IMR-90 (cell line): ENCODE measurements at regions not wholly inside any gene's neighbourhood (a gene's known extent, or its start where the extent isn't known, plus 50 kb on each side); places are given as distances from the start of the nearest gene placed in this dataset.

Experiments used
- ATAC-seq: fragments of 200-7000 bp; cut with Tn5 transposase; 2 replicates; pipeline ENCODE4 v1.9.1; 2020; ENCODE audit warnings: low read depth, mild to moderate bottlenecking, moderate library complexity
- BruUV-seq: library from RNA; stranded (reverse); fragments of 400-500 nt; replicated peaks from 2 replicates; lab custom pipeline; 2021; lab: Mats Ljungman, UMichigan
- CTCF ChIA-PET: fragments of 300-600 bp; formaldehyde crosslinking; extraction: SDS; loops from one replicate; lab custom pipeline; 2021; ENCODE audit warnings: antibody characterized with exemption; lab: Yijun Ruan, JAX
- POLR2A ChIA-PET: fragments of 300-600 bp; sonication (Branson Sonifier 250); formaldehyde crosslinking; loops from one replicate; lab custom pipeline; 2022; ENCODE audit warnings: antibody characterized with exemption; ENCODE audit not compliant: unreplicated experiment; lab: Charles Lee
- DNase-seq: peaks from one replicate; pipeline ENCODE4 v3.0.0; 2013
- H2AFZ ChIP-seq: replicated peaks from 2 replicates; pipeline ENCODE3; 2013; ENCODE audit warnings: low read length, mild to moderate bottlenecking; ENCODE audit not compliant: poor library complexity
- H2AK5ac ChIP-seq: 2 replicates; pipeline ENCODE4 v1.6.1; 2013; ENCODE audit warnings: low read depth, low read length, inconsistent platforms
- H2AK9ac ChIP-seq: replicated peaks from 2 replicates; pipeline ENCODE3; 2013; ENCODE audit warnings: mild to moderate bottlenecking, low read depth, low read length, moderate library complexity; ENCODE audit not compliant: poor library complexity
- H2BK120ac ChIP-seq: 2 replicates; pipeline ENCODE4 v1.6.1; 2013; ENCODE audit warnings: low read depth, low read length, inconsistent platforms
- H2BK15ac ChIP-seq: 3 replicates; pipeline ENCODE4 v1.6.1; 2013; ENCODE audit warnings: low read depth, low read length, inconsistent platforms
- H2BK20ac ChIP-seq: 2 replicates; pipeline ENCODE4 v1.6.1; 2013; ENCODE audit warnings: low read depth, mild to moderate bottlenecking, inconsistent platforms, low read length, moderate library complexity
- H2BK5ac ChIP-seq: 2 replicates; pipeline ENCODE4 v1.6.1; 2013; ENCODE audit warnings: mild to moderate bottlenecking, low read depth, low read length, inconsistent platforms; ENCODE audit not compliant: poor library complexity, severe bottlenecking
- H3K14ac ChIP-seq: replicated peaks from 2 replicates; pipeline ENCODE4 v1.6.1; 2013; ENCODE audit warnings: low read depth, low read length, inconsistent platforms
- H3K18ac ChIP-seq: 2 replicates; pipeline ENCODE4 v1.6.1; 2013; ENCODE audit warnings: low read depth, low read length, control low read depth
- H3K23ac ChIP-seq: 2 replicates; pipeline ENCODE4 v1.6.1; 2013; ENCODE audit warnings: low read depth, low read length, inconsistent platforms
- H3K27ac ChIP-seq: 2 replicates; pipeline ENCODE4 v1.5.1; 2013; ENCODE audit warnings: mild to moderate bottlenecking, control low read depth, low read length; ENCODE audit not compliant: insufficient read depth
- H3K27me3 ChIP-seq: 2 replicates; pipeline ENCODE4 v1.6.1; 2013; ENCODE audit warnings: low read length; ENCODE audit not compliant: control insufficient read depth, insufficient read depth
- H3K36me3 ChIP-seq: 2 replicates; pipeline ENCODE4 v1.6.1; 2013; ENCODE audit warnings: low read length, mixed read lengths; ENCODE audit not compliant: control insufficient read depth, insufficient read depth
- H3K4ac ChIP-seq: 2 replicates; pipeline ENCODE4 v1.6.1; 2013; ENCODE audit warnings: low read depth, low read length, inconsistent platforms
- H3K4me1 ChIP-seq: 2 replicates; pipeline ENCODE4 v1.6.1; 2013; ENCODE audit warnings: low read length, mixed read lengths; ENCODE audit not compliant: control insufficient read depth, insufficient read depth
- H3K4me2 ChIP-seq: 2 replicates; pipeline ENCODE4 v1.6.1; 2013; ENCODE audit warnings: low read depth, mild to moderate bottlenecking, control low read depth, low read length, moderate library complexity
- H3K4me3 ChIP-seq: 2 replicates; pipeline ENCODE4 v1.5.1; 2013; ENCODE audit warnings: low read depth, mild to moderate bottlenecking, control low read depth, low read length, moderate library complexity; ENCODE audit not compliant: insufficient read depth
- H3K56ac ChIP-seq: 2 replicates; pipeline ENCODE4 v1.6.1; 2013; ENCODE audit warnings: low read length, inconsistent platforms; ENCODE audit not compliant: insufficient read depth; ENCODE audit errors: extremely low read depth
- H3K79me1 ChIP-seq, 2 experiments: 2 replicates each; pipeline ENCODE4 v1.6.1; 2013; ENCODE audit warnings: low read length in 2 of 2, inconsistent platforms in 1 of 2, low read depth in 1 of 2
- H3K9ac ChIP-seq: 2 replicates; pipeline ENCODE4 v1.6.1; 2013; ENCODE audit warnings: low read depth, low read length, control low read depth
- H3K9me1 ChIP-seq: 2 replicates; pipeline ENCODE4 v1.6.1; 2013; ENCODE audit warnings: low read length, inconsistent platforms; ENCODE audit not compliant: insufficient read depth
- H3K9me3 ChIP-seq: 2 replicates; pipeline ENCODE4 v1.6.1; 2013; ENCODE audit warnings: low read length; ENCODE audit not compliant: control insufficient read depth, insufficient read depth
- H4K20me1 ChIP-seq: 2 replicates; pipeline ENCODE4 v1.6.1; 2013; ENCODE audit warnings: low read length, inconsistent platforms; ENCODE audit not compliant: insufficient read depth
- H4K5ac ChIP-seq: 2 replicates; pipeline ENCODE4 v1.6.1; 2013; ENCODE audit warnings: mild to moderate bottlenecking, low read depth, low read length, control low read depth
- H4K8ac ChIP-seq, 2 experiments: 2 replicates each; pipeline ENCODE4 v1.6.1; 2013; ENCODE audit warnings: low read depth in 2 of 2, low read length in 2 of 2, control low read depth in 1 of 2, inconsistent platforms in 1 of 2
- H4K91ac ChIP-seq: 2 replicates; pipeline ENCODE4 v1.6.1; 2013; ENCODE audit warnings: low read depth, low read length, inconsistent platforms; ENCODE audit not compliant: insufficient read depth
- BHLHE40 ChIP-seq: fragments of 150-350 bp; IDR thresholded peaks from 2 replicates; pipeline ENCODE4 v1.6.1; 2016; ENCODE audit warnings: mild to moderate bottlenecking, low read depth, low read length
- CEBPB ChIP-seq: IDR thresholded peaks from 2 replicates; pipeline ENCODE4 v1.6.1; 2012; ENCODE audit warnings: low read depth, low read length, improper control_type of control experiment
- CHD1 ChIP-seq: IDR thresholded peaks from 2 replicates; pipeline ENCODE4 v1.6.1; 2012; ENCODE audit warnings: low read depth, low read length, improper control_type of control experiment
- FOS ChIP-seq: fragments of 150-350 bp; IDR thresholded peaks from 2 replicates; pipeline ENCODE4 v1.6.1; 2016; ENCODE audit warnings: low read depth, low read length
- MAFK ChIP-seq: IDR thresholded peaks from 2 replicates; pipeline ENCODE4 v1.6.1; 2012; ENCODE audit warnings: low read depth, low read length, improper control_type of control experiment
- MAZ ChIP-seq: IDR thresholded peaks from 2 replicates; pipeline ENCODE4 v1.6.1; 2012; ENCODE audit warnings: low read depth, mild to moderate bottlenecking, low read length, improper control_type of control experiment, moderate library complexity, borderline replicate concordance
- MXI1 ChIP-seq: IDR thresholded peaks from 2 replicates; pipeline ENCODE4 v1.6.1; 2012; ENCODE audit warnings: low read depth, mild to moderate bottlenecking, low read length, moderate library complexity, borderline replicate concordance
- NFE2L2 ChIP-seq: fragments of 150-350 bp; IDR thresholded peaks from 2 replicates; pipeline ENCODE4 v1.6.1; 2016; ENCODE audit warnings: low read depth, mild to moderate bottlenecking, low read length
- POLR2A ChIP-seq: IDR thresholded peaks from 2 replicates; pipeline ENCODE4 v1.6.1; 2012; ENCODE audit warnings: mild to moderate bottlenecking, low read depth, low read length
- RCOR1 ChIP-seq: IDR thresholded peaks from 2 replicates; pipeline ENCODE4 v1.6.1; 2012; ENCODE audit warnings: mild to moderate bottlenecking, low read length, improper control_type of control experiment; ENCODE audit not compliant: insufficient replicate concordance
- WGBS, 2 experiments: methylation state at CpG; one replicate each; pipeline versions ENCODE4 v1.1.5 to v1.1.7; 2013; ENCODE audit warnings: missing lambda C conversion rate in 2 of 2; ENCODE audit not compliant: insufficient read length in 1 of 2; ENCODE audit errors: extremely low coverage in 2 of 2; 5-methylcytosine and 5-hydroxymethylcytosine counted together
- dilution Hi-C: fragments of 300-500 bp; cut with HindIII; formaldehyde crosslinking; loops from one replicate; pipeline ENCODE4 v1.14.3; 2018; ENCODE audit warnings: low sequenced_read_pairs; ENCODE audit not compliant: unreplicated experiment
- in situ Hi-C: fragments of 300-500 bp; cut with MboI; formaldehyde crosslinking; loops from 3 replicates; pipeline ENCODE4 v1.14.3; 2019; ENCODE audit warnings: low sequenced_read_pairs, inconsistent platforms, mixed read lengths
- intact Hi-C: fragments of 100-400 bp; cut with micrococcal nuclease; formaldehyde crosslinking; loops from 2 replicates; pipeline ENCODE4 v1.10.0; 2022
- TF ChIP-seq, protein P1 (sequence below): fragments of 150-350 bp; IDR thresholded peaks from 2 replicates; pipeline ENCODE4 v1.6.1; 2016; ENCODE audit warnings: low read depth, mild to moderate bottlenecking, low read length, moderate library complexity, borderline replicate concordance

- Histone ChIP-seq H3K27ac (no peak overlapping the region), H3K36me3 (no peaks in the 10 kb centered on the region), H4K91ac (no peak overlapping the region), H3K56ac (no peak overlapping the region), H2BK20ac (no peak overlapping the region), H2AK5ac (no peak overlapping the region), H3K9me3 (no peaks in the 10 kb centered on the region), H3K27me3 (no peaks in the 10 kb centered on the region), H3K23ac (no peak overlapping the region), H3K18ac (no peak overlapping the region), H2AK9ac (no peak overlapping the region), H2AFZ (no peak overlapping the region), H4K8ac (no peak overlapping the region), H2BK120ac (no peak overlapping the region), H3K79me1 (no peaks in the 10 kb centered on the region), H3K4me3 (no peak overlapping the region), H4K20me1 (no peaks in the 10 kb centered on the region), H3K4ac (no peak overlapping the region), H4K5ac (no peak overlapping the region), H2BK15ac (no peak overlapping the region), H3K4me1 (peaks cover 1% of the 10 kb centered on the region; the same call in 1 of the 2 replicates), H3K9ac (no peak overlapping the region), H3K4me2 (no peak overlapping the region), H3K9me1 (no peaks in the 10 kb centered on the region), H2BK5ac (no peak overlapping the region), H3K14ac (no peak overlapping the region)
- intact Hi-C loops (no loop called here), in situ Hi-C loops (no loop called here), dilution Hi-C loops (no loop called here)
- no peak for TF ChIP-seq CEBPB
- no peak for TF ChIP-seq MAFK
- TF ChIP-seq CHD1: no peak
- no peak for TF ChIP-seq POLR2A
- TF ChIP-seq RCOR1: no peak
- TF ChIP-seq MXI1: no peak
- TF ChIP-seq MAZ: no peak
- TF ChIP-seq BHLHE40: no peak
- no peak for TF ChIP-seq FOS
- TF ChIP-seq, protein P1, sequence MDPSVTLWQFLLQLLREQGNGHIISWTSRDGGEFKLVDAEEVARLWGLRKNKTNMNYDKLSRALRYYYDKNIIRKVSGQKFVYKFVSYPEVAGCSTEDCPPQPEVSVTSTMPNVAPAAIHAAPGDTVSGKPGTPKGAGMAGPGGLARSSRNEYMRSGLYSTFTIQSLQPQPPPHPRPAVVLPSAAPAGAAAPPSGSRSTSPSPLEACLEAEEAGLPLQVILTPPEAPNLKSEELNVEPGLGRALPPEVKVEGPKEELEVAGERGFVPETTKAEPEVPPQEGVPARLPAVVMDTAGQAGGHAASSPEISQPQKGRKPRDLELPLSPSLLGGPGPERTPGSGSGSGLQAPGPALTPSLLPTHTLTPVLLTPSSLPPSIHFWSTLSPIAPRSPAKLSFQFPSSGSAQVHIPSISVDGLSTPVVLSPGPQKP: no peak
- TF ChIP-seq NFE2L2: no peak
- WGBS, 2 experiments: no CpG with 5 or more reads among the region's 1 CpG
- ChIA-PET POLR2A (no interaction called here), CTCF (no interaction called here)
- DNase-seq (peak; percentile 8), ATAC-seq (no peak)
- no TSS peak for BruUV-seq
Measured at GRCh38 chr12:60070552-60070951, 474.7 kb downstream of the SLC16A7 start.
